ENCODE measurements at regions not wholly inside any gene's neighbourhood (a gene's known extent, or its start where the extent isn't known, plus 50 kb on each side); places are given as distances from the start of the nearest gene placed in this dataset.

DNA sequence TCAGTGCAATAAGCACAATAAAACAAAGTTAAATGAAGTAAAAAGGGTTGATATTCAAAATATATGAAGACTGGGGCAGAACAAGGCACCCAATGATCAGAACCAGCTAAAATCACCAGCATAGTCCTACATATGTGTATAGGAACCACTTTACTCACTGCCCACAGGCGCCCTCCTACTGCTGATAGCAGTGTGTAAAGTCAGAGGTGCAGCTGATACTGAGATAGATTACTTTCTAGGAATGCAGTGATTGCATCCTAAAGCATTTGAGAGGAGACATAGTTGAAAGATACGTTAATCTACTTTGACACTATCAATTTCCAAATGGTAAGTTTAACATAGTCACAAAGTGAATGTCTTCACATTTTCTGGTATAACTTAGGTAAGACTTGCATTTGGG lies 161.1 kb upstream of the MCHR2 start:
- H3K27me3 ChIP-seq (ENCODE audit: insufficient read depth, low read depth), result no peaks in the 10 kb centered on the region
- no peaks in the 10 kb centered on the region for H3K79me2 ChIP-seq (ENCODE audit: insufficient read depth, low read depth)
- no peak overlapping the region for H3K9ac ChIP-seq
- H3K4me1 ChIP-seq (ENCODE audit: low read depth, poor library complexity, severe bottlenecking), result peaks cover 9% of the 10 kb centered on the region
- H4K20me1 ChIP-seq (ENCODE audit: insufficient read depth), result no peaks in the 10 kb centered on the region
- TF ChIP-seq, protein P1, sequence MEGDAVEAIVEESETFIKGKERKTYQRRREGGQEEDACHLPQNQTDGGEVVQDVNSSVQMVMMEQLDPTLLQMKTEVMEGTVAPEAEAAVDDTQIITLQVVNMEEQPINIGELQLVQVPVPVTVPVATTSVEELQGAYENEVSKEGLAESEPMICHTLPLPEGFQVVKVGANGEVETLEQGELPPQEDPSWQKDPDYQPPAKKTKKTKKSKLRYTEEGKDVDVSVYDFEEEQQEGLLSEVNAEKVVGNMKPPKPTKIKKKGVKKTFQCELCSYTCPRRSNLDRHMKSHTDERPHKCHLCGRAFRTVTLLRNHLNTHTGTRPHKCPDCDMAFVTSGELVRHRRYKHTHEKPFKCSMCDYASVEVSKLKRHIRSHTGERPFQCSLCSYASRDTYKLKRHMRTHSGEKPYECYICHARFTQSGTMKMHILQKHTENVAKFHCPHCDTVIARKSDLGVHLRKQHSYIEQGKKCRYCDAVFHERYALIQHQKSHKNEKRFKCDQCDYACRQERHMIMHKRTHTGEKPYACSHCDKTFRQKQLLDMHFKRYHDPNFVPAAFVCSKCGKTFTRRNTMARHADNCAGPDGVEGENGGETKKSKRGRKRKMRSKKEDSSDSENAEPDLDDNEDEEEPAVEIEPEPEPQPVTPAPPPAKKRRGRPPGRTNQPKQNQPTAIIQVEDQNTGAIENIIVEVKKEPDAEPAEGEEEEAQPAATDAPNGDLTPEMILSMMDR (conservative IDR thresholded peaks at IDR 0.05; ENCODE audit: low read depth, low read length), result no peak
- no peak overlapping the region for H2AFZ ChIP-seq (ENCODE audit: low read depth)
- no peak overlapping the region for H3K27ac ChIP-seq
- H3K4me3 ChIP-seq (IDR thresholded peaks at IDR 0.05; ENCODE audit: insufficient read depth, low read depth, low read length), result no peak overlapping the region
- H3K4me2 ChIP-seq, result no peak overlapping the region
- H3K36me3 ChIP-seq (ENCODE audit: insufficient read depth), result no peaks in the 10 kb centered on the region

DNA sequence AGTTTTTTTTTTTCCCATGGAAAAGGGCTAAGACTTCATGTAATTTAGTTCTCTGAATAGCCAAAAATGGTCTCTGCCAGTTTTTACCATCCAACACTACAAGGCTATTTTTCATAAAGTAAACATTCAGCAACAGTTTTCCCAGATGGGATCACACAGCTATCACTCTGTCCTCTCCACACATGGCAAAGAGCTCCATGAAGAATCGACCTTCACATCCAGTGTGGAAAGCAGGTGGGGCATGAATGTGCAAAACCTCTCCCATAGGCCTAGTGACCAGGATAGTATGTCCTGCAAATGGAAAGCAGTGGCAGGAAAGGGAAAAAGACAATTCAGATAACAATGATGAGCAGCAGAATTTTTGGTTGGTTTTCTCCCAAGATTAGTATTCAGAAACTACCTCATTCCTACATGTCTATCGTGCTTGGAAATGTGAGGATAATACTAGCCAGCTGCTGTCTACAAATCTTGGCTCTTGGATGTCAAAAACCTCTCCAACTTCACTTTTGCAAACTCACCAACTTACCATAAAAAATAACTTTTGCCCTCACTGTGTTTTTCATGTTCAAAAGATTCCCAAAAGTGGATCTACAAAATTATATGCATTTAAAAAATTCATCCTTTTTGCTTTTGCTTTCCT lies 159.7 kb upstream of the MCHR2 start:
- Histone ChIP-seq H4K20me1 (ENCODE audit: insufficient read depth) (no peaks in the 10 kb centered on the region), H3K79me2 (ENCODE audit: insufficient read depth, low read depth) (no peaks in the 10 kb centered on the region), H3K4me1 (ENCODE audit: low read depth, poor library complexity, severe bottlenecking) (peaks cover 9% of the 10 kb centered on the region), H3K36me3 (ENCODE audit: insufficient read depth) (no peaks in the 10 kb centered on the region), H3K9ac (no peak overlapping the region), H3K27ac (no peak overlapping the region), H3K4me3 (IDR thresholded peaks at IDR 0.05; ENCODE audit: insufficient read depth, low read depth, low read length) (no peak overlapping the region), H2AFZ (ENCODE audit: low read depth) (no peak overlapping the region), H3K4me2 (no peak overlapping the region), H3K27me3 (ENCODE audit: insufficient read depth, low read depth) (no peaks in the 10 kb centered on the region)
- TF ChIP-seq, protein P1 (conservative IDR thresholded peaks at IDR 0.05; ENCODE audit: low read depth, low read length), result no peak

DNA sequence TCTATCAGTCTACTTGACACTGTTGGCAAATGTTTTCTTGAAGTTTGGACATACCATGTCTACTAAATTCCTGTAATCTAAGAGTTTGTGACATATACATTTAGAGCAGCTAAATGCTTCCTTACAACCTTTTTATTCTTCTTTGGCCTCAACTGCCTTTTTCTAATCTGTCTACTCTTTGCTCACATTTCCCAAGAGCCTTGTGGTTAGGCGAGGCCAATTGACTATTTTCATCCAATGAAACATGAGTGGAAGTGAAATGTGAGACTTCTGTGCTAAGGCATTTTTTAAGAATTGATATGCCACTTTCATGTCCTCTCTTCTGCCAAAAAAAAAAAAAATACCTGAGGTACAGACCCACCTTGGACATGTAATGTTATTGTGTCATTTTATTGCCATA lies 158.2 kb upstream of the MCHR2 start:
- TF ChIP-seq, protein P1 (conservative IDR thresholded peaks at IDR 0.05; ENCODE audit: low read depth, low read length), result no peak
- H3K27ac ChIP-seq, result no peak overlapping the region
- H3K4me3 ChIP-seq (IDR thresholded peaks at IDR 0.05; ENCODE audit: insufficient read depth, low read depth, low read length), result no peak overlapping the region
- H3K4me1 ChIP-seq (ENCODE audit: low read depth, poor library complexity, severe bottlenecking), result peaks cover 9% of the 10 kb centered on the region
- H3K36me3 ChIP-seq (ENCODE audit: insufficient read depth), result no peaks in the 10 kb centered on the region
- H4K20me1 ChIP-seq (ENCODE audit: insufficient read depth), result no peaks in the 10 kb centered on the region
- H3K27me3 ChIP-seq (ENCODE audit: insufficient read depth, low read depth), result no peaks in the 10 kb centered on the region
- no peak overlapping the region for H3K9ac ChIP-seq
- H3K4me2 ChIP-seq, result no peak overlapping the region
- H3K79me2 ChIP-seq (ENCODE audit: insufficient read depth, low read depth), result no peaks in the 10 kb centered on the region
- no peak overlapping the region for H2AFZ ChIP-seq (ENCODE audit: low read depth)

DNA sequence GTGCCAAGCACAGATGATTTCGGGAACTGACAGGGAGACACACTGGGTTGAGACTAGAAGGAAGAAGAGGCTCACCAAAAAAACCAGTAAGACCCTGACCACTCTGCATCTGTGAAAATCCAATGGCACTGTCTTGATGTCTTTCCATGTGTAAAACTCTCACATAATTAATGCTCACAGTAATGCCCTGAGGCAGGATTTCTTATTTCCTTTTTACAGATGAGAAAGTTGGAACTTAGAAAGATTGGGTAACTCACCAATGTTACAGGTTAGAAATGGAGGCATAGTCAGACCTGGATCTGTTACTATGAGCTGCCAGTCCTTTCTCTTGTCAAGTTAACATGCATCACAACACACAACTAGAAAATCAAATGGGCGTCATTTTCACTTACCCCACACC lies 151.0 kb upstream of the MCHR2 start:
- no peaks in the 10 kb centered on the region for H3K79me2 ChIP-seq (ENCODE audit: insufficient read depth, low read depth)
- H3K4me3 ChIP-seq (IDR thresholded peaks at IDR 0.05; ENCODE audit: insufficient read depth, low read depth, low read length), result no peak overlapping the region
- H3K27ac ChIP-seq, result no peak overlapping the region
- no peaks in the 10 kb centered on the region for H3K4me1 ChIP-seq (ENCODE audit: low read depth, poor library complexity, severe bottlenecking)
- H3K27me3 ChIP-seq (ENCODE audit: insufficient read depth, low read depth), result no peaks in the 10 kb centered on the region
- H3K4me2 ChIP-seq, result no peak overlapping the region
- no peak overlapping the region for H3K9ac ChIP-seq
- no peaks in the 10 kb centered on the region for H3K36me3 ChIP-seq (ENCODE audit: insufficient read depth)
- H4K20me1 ChIP-seq (ENCODE audit: insufficient read depth), result no peaks in the 10 kb centered on the region
- TF ChIP-seq, protein P1 (conservative IDR thresholded peaks at IDR 0.05; ENCODE audit: low read depth, low read length), result no peak
- no peak overlapping the region for H2AFZ ChIP-seq (ENCODE audit: low read depth)

Measured in KMS-11 (cell line).